ENCODE measurements at regions not wholly inside any gene's neighbourhood (a gene's known extent, or its start where the extent isn't known, plus 50 kb on each side); places are given as distances from the start of the nearest gene placed in this dataset.

- no peak for TF ChIP-seq ZNF384 (IDR thresholded peaks at IDR 0.05)
- no peak for TF ChIP-seq FOXK2 (IDR thresholded peaks at IDR 0.05)
- TF ChIP-seq SUZ12 (IDR thresholded peaks at IDR 0.05) = no peak
- TF ChIP-seq PKNOX1 (IDR thresholded peaks at IDR 0.05) = no peak
- no peak for TF ChIP-seq HDGF (IDR thresholded peaks at IDR 0.05; ENCODE audit: borderline replicate concordance)
- no peak for TF ChIP-seq SP1 (IDR thresholded peaks at IDR 0.05)
- no peak for TF ChIP-seq ELF4 (IDR thresholded peaks at IDR 0.05)
- TF ChIP-seq FOXA1 (IDR thresholded peaks at IDR 0.05) = no peak
Observed at GRCh38 chr3:69642606-69643005, 96.7 kb upstream of the MITF start.
